ENCODE measurements at regions not wholly inside any gene's neighbourhood (a gene's known extent, or its start where the extent isn't known, plus 50 kb on each side); places are given as distances from the start of the nearest gene placed in this dataset.

DNA sequence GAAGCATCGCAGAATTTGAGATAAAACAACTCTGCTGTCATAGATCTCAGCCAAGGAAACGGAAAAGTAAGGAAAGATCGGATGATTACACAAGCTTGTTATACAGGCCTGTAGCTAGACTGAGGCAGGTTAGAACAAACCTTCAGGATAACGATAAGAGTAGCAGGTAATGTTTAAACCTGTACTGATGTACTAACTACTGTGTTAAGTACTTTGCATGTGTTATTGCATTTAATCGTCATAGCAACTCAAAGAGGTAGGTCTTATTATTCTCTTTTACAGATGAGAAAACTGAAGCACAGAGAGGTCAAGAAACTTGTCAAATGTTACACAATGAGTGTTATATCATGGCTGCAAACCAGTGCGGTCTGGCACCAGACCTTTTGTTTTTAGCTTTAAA lies 352.5 kb downstream of the GPAM start:
- no peak for DNase-seq (ENCODE audit: low spot score)

DNA sequence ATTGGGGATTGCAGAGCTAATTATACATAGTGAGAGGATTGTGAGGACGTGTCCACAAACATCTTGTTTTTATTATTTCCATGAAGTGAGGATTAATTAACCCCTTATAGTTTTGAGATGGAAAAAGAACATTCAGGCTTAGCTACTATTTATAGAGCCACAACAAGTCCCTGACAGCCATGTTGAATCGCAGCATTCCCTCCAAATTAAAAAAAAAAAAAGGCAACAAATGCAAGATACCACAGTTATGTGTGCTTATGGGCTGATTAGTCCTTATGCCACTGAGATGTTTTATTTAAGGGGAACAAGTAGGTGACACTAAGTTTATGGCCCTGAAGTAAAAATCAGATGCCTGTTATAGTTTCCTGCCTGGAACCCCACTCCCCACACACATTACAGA lies 350.3 kb downstream of the GPAM start:
- DNase-seq (ENCODE audit: low spot score): no peak

DNA sequence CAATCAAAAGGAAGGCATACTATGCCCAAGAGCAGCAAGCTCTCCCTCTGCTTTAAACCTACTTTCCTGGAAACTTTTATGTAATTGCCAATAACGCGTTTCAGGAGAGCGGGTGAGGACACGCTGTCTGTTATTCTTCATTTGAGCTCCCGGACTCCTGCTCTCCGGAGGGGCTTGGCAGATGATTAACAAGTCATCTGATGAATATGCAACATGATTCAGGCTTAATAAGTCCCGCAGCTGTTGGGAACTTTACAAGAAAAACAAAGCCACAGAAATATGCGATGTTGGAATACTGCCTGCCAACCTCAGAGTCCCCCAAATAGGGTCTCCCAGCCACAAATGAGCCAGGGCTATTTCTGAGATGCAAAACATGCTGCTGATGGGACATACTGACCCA lies 348.0 kb downstream of the GPAM start:
- no peak for DNase-seq (ENCODE audit: low spot score)

DNA sequence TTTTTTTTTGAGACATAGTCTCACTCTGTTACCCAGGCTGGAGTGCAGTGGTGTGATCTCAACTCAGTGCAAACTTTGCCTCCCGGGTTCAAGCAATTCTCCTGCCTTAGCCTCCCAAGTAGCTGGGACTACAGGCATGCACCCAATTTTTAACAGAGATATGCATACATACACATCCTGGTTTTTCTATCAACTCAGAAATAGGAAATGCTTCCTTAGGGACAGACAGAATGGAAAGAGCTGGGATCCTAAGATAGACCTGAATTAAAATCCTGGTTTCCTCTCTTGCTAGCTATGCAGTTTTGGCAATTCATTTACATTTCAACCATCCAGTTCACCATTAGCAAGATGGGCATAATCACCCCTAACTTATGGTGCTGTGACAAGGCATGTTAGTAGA lies 347.5 kb downstream of the GPAM start:
- no peak for DNase-seq (ENCODE audit: low spot score)

DNA sequence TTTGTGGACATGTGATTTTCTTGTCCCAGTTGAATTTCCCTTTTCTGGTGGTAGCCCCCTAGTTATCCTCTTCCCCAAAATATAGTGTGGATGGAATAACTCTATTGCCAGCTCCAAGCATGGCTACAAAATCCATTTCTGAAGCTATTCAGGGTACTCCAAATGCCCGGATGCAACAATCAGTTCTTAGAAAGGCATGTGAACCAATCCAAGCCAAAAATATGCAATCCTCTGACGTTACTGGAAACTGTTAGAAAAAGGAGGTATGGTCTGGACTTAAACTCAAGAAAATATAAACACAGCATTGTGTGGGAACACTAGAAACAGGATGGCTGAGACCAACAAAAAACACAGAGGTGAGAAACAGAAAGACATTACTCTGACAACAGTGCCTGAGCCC lies 347.0 kb downstream of the GPAM start:
- DNase-seq (ENCODE audit: low spot score): no peak

DNA sequence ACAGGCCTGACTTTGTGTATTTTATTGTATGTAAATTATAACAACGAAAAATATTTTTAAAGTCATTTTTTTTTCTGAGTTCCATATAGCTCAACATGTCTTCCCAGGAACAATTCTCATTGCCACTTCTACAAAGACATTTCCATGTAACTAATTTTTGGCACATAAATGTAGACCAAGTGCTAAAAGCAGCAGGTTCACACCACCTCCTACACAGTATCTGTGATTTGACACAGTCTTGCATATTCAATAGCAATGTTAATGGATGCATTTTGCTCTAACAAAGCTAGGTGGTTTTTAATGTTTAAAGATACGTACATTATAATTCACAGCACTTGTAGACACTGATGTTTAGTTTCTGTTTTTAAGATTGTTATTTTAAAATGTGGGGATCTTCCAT lies 346.5 kb downstream of the GPAM start:
- DNase-seq (ENCODE audit: low spot score): no peak

DNA sequence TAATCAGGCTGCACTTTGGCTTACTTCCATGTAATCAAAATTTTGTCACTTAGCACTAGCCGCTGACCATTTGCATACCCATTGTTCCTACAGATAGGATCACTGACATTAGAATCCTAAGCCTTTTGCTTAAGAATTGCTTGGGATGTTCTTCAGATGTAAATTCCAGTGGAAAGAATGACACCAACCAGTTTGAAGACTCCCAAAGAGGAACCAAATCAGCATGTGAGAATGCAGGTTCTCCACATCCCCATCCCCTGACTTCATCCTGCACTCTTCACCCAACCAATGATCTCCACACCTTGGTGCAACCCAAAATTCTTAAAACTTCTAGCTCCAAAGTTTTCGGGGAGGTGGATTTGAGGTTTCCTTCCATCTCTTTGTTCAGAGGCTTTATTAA lies 345.6 kb downstream of the GPAM start:
- DNase-seq (ENCODE audit: low spot score): no peak

DNA sequence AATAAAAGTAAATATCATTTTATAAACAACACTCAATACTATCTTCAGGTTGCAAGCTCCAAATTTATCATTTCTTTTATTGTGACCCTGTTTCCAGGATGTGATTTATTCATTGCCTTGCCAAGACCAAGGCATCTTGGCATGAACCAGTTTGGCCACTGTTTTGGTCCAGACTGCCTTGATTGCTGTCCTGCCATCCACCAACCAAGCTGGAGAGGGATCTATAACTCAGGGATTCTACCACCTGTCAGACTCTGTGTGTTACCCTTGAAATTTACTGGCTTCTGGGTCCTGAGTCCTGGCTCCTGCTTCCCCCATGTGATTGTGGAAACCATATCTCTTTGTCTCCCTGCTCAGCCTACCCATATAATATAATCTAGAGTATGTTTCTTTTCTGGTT lies 343.0 kb downstream of the GPAM start:
- DNase-seq (ENCODE audit: low spot score): no peak

DNA sequence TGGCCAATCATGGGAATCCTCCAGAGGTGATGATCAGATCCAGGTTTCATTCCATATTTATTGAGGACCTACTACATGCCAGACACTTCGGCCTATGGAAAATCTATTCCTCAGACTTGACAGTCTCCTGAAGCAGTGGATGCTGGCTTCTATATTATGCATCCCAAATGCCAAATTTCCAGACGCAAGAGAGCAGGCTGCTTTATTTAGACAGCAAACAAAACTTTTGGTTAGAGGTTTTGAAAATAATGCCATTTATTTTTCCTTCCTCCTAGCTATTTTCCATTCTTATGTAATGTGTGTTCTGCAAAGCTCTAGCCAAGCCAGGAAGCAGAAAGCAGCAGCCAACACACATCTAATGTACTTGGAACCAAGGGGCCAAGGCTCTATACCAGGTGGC lies 330.8 kb downstream of the GPAM start:
- DNase-seq (ENCODE audit: low spot score): no peak

DNA sequence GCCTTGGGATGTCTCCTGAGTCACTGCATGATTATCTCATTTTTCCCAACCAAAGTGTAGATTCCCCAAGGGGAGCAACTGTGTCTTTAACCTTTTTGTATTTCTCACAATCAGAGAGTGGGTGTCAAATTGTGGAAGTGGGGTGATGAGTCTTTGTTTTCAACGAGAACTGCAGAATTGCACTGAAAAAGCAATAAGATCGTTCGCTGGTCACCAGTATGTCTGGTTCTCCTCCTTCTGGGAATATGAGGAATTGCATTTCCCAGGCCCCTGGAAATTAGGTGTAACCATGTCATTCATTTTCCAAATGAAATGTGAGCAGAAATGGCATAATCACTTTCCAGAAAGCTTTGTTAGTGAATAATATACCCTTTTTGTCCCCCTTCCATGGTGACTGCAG lies 326.9 kb downstream of the GPAM start:
- DNase-seq (ENCODE audit: low spot score): no peak

DNA sequence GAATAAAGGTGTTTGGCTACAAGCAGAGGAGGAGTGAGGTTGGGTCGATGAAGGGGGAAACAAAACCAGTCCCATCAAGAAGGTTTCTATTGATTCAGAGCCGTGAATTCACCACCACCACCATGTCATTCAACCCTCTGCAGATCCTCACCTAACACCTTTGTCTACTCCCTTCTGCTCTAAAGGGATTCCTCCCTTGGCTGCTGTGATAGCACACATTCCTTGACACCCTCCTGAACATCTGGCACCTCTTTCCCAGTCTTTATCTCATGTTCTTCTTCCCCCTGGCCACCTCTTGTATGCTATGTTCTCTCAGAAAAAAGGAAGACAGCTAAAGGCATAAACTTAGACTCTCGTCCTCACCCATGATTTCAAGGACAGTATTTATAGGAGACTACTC lies 318.0 kb downstream of the GPAM start:
- no peak for DNase-seq (ENCODE audit: low spot score)

DNA sequence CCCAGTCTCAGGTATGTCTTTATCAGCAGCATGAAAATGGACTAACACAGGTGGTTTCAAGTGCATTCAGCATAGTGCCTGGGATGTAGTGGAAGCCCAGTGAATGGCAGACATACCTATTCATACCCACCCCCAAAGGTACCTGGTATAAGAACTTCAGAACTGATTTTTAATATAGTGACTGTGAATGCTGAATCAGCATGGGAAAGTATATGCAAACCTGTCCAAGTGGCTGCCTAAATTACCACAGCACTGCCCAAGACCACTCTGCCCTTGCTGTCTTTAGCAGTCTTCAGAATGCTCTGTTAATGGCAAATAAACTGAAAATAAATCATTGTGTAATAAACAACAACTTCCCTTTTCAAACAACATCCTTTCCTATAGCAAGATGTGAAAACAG lies 312.1 kb downstream of the GPAM start:
- no peak for DNase-seq (ENCODE audit: low spot score)

DNA sequence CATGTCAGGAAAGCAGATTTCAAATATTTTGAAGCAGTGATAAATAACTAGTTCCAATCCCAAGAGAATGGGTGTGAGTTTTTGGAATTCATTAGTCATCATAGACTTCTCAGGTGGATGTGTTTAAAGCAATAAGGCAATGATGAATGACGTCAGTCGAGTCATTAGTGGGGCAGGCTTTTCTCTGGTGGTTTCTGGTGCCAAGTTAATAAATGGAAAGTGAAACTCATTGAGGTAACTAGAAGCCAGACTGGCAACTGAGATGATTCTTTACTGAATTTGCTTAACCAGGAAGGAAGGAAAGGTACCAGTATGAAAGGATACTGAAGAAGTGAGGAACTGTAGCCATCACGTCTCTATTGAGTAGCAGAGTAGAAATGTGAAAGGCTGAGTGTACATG lies 311.0 kb downstream of the GPAM start:
- DNase-seq (ENCODE audit: low spot score): no peak

DNA sequence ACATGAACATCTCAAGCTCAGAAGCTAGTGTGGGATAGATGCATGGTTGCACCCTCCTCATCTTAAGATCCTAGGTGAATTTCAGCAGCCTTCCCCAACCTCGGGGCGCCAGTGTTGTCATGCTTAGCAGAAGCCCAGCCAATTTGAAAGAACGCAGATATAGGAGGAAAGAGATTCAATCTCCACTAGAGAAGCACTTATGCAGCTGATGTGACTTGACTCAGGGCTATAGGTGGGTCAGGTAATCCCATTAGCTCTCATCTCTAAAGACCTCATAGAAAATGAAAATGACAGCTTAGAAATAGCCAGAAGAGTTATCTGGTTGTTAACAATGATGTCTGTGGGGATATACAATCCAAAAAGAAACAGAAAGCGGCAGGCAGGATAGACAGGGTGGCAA lies 310.5 kb downstream of the GPAM start:
- no peak for DNase-seq (ENCODE audit: low spot score)

DNA sequence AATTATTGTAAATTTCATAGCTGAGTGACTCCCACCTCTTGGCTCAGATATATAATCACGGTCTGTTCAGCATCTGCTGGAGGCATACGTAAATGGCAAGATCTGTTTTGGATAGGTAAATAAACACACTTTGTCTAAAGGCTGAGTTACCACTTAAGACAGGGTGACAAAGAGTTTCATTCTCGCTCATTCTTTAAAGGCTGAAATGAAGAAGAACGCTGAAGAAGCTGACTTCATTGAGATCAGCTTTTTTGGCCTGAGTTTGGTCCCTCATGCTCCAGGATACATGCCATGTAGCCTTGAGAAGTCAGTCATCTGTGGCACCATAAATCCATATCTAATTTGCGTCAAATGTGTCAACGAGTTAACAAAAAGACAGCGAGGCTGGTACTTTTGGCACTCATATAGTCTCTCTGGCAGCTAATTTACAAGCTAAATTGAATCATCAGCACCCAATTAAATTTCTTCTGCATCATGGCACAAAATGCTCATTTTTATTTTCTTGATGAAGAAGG lies 309.9 kb downstream of the GPAM start:
- DNase-seq (ENCODE audit: low spot score): no peak

DNA sequence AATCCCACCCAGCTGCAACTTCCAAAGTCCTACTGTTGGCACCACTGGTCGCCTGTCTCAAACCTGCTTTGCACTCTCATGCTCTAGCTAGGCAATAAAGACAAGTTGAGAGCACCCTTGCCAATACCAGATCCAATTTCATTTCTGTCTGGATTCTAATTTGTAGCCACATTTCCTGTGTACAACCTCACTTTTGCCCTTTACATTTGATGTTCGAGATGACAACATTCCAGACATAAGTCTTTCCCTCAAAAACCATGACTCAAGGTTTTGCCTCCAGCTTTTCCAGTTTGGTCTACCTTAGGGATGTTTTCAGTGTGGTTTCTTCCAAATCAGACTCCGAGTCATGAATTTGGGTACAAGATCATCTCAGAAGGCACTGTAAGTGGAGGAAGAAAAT lies 309.0 kb downstream of the GPAM start:
- DNase-seq (ENCODE audit: low spot score): no peak

DNA sequence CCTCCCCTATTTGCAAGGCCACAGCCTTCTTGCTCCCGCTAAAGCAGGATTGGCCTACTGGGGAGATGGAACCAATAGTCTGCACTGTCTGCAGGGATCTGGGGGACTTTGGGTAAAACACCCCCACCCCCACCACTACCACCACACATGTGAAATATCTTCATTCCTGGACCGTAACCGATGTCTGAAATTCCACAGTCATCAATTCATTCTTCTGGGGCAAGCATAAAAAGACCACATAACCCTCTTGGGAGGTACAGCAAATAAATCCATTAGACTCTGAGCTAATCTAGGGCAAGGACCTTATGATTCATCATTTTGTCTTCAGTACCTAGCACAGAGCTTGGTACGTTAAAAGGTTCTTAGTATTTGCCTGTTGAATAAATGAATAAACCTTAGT lies 307.8 kb downstream of the GPAM start:
- no peak for DNase-seq (ENCODE audit: low spot score)

DNA sequence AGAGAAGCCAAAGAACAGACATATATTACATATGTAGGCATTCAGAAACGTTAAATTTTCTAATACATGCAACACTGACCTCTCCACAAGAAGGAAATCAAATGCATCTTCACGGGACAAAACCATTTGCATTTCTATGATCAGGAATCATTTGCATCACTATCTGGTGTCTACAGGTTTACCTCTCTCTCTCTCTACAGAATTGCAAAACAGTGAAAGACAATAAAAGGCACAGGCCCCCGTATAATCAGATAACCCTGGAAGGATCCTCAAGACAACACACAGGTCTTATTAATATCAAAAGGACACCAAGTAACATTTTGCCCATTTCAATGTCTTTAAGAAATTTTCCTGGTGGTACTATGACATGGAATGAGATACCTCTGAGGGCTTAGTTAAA lies 306.3 kb downstream of the GPAM start:
- no peak for DNase-seq (ENCODE audit: low spot score)

DNA sequence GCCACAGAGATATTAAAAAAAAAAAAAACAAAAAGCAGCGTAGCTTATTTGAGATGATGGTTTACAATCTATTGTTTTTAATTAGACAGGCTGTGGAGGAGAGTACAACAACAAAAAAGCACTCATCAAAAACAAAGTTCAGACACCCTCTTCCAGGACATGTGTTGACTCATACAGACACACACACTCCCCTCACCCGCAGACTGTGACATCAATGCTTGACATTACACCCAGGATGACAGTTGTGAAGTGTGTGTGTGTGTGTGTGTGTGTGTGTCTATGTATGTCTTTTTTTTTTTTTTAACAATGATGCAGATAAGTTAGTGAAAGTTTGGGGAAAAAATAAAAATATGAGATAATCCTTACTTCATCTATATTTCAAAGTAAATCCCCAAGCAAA lies 303.6 kb downstream of the GPAM start:
- DNase-seq (ENCODE audit: low spot score): no peak

DNA sequence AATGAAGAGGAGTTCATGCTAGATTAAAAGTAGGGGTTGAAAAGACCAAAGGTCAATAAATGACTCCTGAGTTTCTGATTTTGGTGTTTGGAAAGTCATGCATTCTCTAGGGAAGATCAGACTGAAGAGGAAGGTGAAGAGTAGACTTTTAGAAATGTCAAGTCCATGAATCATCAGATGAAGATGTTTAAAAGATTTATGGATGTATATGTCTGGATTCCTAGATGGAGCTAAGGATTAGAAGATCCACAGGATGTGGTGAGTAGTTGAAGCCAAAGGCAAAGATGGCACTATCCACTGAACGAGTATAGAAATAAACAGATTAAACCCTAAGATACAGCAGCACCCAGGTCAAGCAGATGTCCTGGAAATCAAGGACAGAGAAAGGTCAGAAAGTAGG lies 298.5 kb downstream of the GPAM start:
- DNase-seq (ENCODE audit: low spot score): no peak

DNA sequence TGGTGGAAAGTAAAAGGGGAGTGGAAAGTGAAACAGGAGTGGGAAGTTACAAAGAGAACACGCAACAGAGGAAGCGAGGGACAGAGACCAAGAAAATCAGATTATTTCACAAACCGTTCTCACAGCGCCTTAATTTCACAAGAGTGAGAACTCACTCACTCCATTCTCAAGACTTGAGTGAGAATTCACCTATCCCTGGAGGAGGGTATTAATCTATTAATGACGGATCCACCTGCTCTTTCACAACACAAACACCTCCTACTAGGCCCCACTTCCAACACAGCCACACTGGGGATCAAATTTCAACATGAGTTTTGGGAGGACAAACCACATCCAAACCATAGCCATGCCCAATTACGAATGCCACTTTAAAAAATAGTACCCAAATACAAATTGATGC lies 297.6 kb downstream of the GPAM start:
- no peak for DNase-seq (ENCODE audit: low spot score)

DNA sequence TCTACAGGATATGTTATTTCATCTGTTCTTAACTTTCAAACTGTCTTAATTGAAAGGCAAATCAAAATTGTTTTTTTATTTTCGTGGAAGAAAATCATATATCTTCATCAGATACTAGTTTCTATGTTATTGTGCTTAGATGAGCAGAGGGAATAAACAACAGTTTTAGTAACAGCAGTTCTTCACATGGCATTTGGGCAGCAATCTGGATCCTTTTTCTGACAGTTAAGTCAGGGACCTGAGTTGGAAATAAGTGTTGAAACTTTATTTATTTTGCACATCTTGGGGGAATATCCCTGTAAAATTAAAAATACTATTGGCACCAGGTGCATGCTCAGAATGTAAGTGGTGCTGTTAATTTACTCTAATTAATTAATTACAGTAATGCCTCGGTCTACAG lies 296.3 kb downstream of the GPAM start:
- DNase-seq (ENCODE audit: low spot score): no peak

DNA sequence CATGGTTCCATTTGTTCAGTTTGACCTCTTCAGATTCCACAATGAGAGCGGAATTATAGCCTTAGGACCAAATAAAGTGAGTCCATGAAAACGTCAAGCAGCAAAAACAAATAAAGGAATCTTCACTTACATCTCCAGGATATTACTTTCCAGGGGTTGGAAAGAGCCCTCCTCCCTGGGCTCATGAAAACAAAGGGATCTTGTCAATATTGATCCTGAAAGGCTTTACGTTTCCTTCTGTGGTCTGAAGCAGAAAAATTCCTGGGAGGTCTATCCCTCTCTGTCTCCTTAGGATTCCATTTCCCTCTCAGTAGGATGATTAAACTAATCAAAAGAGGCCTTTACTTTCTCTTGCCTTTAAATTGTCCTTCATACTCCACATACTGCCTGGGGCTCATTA lies 293.5 kb downstream of the GPAM start:
- DNase-seq (ENCODE audit: low spot score): no peak

DNA sequence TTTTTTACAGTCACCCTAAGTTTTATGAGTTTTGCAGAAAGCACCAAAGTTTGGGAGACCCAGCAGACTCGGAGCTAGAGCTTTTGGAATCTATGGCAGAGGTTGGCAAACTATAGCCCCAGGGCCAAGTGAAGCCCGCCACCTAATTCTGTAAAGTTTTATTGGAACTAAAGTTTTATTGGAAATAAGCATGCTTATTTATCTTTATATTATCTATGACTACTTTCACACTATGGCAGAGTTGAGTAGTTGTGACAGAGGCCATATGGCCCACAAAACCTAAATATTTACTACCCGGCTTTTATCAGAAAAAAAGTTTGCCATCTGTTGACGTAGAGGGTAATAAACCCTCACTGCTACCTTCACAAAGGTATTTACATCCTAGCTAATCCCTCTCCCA lies 267.6 kb downstream of the GPAM start:
- no peak for DNase-seq (ENCODE audit: low spot score)

DNA sequence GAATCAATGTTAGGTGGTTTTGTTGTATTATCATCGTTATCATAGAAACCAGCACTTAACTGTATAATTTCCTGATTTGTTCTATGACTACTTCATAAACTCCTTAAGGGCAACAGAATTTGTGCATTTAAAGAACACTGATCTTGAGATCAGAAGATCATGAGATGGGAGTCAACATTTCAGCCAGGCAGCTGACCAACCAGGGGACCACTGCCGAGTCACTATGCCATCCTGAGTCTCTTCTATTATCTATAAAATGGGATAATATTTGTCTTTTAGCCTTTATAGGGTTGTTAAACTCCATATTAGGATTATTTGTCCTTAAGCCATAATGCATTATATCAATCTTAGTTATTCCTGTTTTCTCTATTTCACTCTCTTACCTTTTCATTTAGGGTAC lies 261.7 kb downstream of the GPAM start:
- no peak for DNase-seq (ENCODE audit: low spot score)
